ENCODE measurements at regions not wholly inside any gene's neighbourhood (a gene's known extent, or its start where the extent isn't known, plus 50 kb on each side); places are given as distances from the start of the nearest gene placed in this dataset.
"Not testable (repeated sequence)": the region's sequence is repeated elsewhere in the genome, so short reads cannot be mapped to it uniquely, and the experiment has no call there.

DNA sequence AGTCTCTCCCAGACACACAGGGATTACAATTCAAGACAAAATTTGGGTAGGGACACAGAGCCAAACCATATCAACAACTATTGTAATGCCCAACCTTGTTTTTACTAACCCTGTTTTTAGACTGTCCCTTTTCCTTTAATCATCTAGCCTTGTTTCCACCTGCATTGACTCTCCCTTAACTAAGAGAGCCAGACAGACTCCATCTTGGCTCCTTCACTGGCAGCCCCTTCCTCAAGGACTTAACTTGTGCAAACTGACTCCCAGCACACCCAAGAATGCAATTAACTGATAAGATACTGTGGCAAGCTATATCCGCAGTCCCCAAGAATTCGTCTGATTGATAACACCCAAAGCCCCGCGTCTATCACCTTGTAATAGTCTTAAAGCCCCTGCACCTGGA lies 151.8 kb upstream of the DGKB start:
- not testable (repeated sequence) for DNase-seq (ENCODE audit: low spot score)

DNA sequence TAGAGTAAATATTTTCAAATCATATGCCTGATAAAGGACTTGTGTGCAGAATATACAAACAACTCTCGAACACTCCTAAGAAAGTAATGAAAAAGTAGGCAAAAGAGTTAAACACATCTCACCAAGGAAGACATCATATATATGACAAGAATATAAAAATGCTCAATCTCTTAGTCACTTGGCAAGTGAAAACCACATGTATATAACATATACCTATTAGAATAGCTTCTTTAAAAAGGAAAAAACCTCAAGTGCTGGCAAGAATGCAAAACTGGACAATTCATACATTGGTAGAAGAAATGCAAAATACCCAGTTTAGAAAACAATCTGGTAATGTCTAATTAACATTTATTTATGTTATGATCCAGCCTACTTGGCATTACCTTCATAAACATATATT lies 146.6 kb upstream of the DGKB start:
- no peak for DNase-seq (ENCODE audit: low spot score)

DNA sequence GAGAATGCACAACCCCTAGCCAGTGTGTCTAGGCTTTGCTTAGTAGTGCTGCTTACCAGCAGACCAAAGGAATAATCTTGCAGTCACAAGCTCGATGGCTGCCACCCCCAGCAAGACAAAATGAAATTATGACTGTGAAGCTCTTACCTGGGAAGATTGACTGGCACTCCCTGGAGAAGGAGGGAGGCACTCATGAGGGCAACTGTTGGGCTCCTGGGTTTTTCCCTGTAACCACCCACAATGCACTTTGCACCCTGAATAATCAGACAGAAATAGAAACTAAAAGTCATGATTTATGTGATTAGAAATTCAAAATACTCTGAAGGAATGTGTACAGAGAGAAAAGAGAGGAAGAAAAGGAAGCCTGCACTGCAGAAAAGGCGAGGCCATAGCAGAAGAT lies 144.3 kb upstream of the DGKB start:
- no peak for DNase-seq (ENCODE audit: low spot score)

DNA sequence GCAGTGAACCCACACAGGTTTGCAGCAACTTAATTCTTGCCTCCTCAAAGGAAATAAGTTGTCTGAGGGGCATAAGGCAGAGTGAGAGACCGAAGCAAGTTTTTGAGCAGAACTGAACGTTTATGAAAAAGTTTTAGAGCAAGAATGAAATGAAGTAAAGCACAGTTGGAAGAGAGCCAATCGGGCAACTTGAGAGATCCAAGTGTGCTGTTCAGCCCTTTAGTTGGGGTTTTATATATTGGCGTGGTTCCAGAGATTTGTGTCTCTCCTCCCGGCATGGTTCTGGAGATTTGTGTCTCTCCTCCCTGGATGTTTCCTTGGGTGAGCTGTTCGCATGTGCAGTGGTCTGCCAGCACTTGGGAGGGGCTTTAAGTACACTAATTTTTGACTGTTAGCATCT lies 141.4 kb upstream of the DGKB start:
- no peak for DNase-seq (ENCODE audit: low spot score)

DNA sequence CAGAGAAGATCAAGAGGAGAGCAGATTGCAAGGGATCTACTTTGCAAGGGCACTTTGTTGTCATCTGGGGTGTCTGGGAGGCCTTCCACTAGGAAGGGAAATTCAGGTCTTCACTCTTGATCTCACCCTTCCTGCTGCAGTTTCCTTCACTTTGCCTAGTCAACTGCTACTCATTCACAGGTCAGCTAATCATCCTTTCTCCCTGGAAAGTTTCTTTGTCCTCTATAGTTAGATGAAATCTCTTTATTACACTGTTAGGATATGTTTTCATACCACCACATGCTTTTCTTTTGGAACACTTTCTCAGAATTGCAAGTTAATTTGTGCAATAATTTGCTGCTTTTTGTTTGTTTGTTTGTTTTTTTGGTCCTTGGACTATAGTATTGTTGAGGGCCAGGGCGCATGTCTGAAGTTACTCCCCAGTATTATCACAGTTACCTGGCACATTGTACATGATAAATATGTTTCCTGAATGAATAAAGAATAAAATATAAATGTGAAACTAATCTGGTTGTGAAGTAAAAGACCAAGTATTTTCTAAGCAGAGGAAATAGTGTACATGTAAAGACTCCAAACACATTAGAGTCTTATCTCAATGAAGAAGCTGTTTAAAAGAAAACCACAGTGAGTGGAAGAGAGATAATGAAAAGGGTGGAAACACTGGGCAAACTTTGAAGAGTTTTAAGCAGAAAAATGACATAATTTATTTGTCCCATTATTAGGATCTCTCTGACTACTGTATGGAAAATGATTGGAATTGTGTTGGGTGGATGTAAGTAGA lies 139.9 kb upstream of the DGKB start:
- DNase-seq (ENCODE audit: low spot score) = no peak

DNA sequence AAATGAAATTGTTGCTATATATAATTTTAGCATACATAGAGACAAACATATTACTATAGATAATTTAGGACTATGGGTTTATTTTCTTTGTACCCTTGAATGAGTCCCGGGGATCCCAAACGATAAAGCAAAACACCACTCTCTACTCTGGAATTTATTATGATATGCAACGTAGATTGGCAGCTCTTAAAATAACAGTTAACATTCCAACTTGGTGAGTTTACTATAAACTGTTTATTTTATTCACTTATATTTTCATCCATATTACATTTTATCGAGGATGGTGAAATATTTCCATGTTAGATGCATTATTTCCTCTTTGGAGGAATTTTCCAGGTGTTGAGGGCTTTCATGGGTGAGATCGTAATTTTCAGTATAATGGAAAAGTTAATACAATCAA lies 138.7 kb upstream of the DGKB start:
- DNase-seq (ENCODE audit: low spot score) = no peak

DNA sequence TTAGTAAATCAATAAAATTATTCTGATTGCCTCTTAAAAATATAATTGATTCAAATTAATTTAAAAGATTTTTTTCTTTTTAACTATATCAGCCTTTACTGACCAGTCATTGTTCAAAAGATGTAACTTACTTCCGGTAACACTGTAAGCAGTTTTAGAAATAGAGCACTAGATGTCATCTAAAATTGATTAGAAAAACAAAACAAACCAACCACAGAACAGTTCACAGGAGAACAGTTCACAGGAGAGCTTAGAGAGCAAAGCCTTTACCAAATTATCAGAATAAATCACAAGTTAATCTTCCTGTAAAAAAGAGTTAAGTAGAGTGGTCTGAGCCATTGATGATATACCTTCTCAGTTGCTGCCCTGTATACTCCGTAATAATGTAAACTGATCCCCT lies 133.3 kb upstream of the DGKB start:
- DNase-seq (ENCODE audit: low spot score) = no peak

DNA sequence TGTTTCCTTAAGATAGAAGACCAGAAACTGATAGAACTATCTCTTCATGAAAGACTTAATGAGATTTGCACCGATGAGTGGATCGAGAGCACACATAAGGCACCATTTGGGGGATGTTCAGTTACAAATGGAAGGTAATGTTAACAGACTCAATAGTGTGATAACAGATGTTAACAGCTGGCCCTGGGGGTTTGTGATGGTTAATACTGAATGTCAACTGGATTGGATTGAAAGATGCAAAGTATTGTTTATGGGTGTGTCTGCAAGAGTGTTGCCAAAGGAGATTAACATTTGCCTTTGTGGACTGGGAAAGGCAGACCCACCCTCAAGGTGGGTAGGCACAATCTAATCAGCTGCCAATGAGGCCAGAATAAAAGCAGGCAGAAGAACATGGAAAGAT lies 130.5 kb upstream of the DGKB start:
- no peak for DNase-seq (ENCODE audit: low spot score)

DNA sequence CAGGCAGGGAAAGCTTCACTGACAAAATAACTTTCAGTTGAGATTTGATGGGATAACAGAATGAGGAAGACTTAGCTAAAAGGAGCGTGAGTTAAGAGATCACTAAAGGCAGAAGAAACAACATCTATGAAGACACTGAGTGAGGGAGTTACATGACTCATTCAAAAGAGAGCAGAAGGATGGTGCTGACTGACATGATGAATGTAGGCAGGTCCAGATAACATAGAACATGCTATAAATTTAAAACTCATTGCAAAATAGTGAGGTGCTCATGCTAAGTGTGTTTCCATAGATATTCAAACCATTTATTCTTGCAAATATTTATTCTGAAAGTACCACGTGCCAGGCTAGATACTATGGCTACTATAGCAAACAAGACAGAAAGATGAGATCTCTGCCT lies 116.4 kb upstream of the DGKB start:
- no peak for DNase-seq (ENCODE audit: low spot score)

DNA sequence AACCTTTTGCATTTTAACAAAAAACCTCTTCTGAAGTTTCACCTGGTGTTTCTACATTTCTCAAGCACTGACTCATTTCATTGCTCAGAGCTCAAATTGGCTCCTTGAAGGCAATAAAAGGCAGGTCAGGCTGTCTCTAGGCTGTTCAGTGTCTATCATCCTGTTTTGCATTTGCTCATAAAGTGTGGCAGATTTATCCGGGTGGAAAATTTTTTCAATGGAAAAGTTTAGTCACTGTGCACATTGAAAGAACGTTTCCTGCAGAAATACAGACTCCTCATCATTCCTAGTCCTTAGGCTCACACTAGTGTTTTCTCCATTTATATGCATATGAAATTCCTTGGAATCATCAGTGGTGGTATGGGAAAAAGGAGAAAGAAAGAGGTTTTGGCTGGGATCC lies 114.2 kb upstream of the DGKB start:
- DNase-seq (ENCODE audit: low spot score) = no peak

DNA sequence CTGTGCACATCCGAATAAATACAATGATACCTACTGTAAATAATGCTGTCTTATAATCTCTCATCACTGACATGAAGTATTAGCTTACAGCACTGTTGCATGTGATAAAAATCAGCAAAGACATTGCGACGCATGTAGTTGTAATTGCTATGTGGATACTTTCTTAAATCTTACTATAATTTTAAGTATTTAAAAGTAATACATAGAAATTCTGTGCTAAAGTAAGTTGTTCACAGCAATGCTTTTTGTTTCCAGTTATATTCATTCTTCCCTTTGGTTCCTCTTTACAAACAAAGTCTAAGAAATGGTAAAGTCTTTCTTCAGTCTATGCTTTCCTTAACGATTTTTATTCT lies 113.7 kb upstream of the DGKB start:
- DNase-seq (ENCODE audit: low spot score) = no peak

DNA sequence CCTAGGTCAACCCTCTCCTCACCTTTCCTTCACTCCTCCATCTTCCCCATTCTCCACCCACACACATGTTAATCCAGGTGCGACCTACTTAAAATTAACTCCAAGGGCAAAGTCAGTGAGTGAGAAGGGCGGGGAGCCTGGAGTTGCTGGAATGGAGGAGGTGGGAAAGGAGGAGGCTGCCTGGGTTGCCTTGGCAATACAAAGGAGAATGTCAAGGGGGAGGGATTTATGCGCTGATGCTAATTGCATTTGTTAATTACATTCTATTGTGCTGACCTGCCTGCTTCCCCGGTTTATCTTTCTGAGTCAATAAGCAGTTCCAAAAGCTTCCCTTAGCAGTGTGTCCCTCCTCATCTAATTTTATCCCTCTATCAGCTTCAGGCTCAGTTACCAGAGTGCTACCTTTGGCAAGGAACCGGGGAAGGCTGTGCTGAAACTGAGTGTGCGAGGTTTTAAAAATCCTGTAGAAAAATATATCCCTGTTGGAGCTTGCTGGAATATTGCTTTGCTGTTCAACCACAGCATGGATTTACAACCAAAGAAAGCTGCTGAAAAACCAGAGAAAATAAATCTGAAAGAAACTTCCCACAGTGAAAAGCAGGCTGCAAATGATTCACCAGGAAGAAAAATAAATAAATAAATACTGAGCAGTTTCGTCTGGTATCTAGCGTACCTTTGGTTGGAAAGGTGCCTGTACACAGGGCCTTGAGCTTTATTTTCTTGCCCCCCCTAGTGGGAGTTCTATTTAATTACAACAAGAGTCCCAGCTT lies 113.2 kb upstream of the DGKB start:
- peak; percentile 85 for DNase-seq (ENCODE audit: low spot score)

DNA sequence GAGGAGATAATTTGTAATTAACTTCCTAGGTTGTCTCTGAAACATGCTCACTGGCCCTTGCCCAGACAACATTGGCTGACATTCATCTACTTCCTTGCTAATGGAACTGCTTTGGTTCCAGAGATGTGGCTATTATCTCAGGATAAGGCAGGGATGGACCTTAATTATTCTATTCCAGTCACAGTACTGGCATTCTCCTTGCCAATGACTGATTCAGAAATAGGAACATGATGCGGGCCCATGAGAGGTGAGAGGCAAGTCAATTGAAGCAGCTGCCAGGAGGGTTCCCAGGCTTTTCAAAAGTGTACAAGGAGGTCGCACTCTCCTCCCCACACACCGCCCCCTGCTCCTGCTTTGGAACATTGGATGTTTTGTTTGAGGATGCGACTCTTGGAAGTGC lies 109.6 kb upstream of the DGKB start:
- no peak for DNase-seq (ENCODE audit: low spot score)

DNA sequence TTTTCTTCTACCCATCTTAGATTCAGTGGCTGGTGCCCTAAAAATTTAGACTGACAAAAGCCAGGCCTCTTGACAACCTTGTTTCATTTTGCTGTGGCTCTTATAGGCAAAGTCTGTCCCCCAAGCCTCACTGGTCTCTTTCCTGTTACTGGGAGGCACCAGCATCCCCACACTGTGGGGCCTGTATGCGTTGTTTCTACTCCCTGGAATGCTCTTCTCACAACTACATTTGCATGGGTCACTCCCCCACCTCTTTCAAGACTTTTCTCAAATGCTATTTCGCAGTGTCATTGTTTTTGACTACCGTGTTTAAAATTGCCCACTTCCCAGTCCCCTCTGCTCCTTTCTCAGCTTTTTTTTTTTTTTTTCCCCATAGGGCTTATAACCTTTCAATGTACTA lies 108.7 kb upstream of the DGKB start:
- DNase-seq (ENCODE audit: low spot score) = no peak

DNA sequence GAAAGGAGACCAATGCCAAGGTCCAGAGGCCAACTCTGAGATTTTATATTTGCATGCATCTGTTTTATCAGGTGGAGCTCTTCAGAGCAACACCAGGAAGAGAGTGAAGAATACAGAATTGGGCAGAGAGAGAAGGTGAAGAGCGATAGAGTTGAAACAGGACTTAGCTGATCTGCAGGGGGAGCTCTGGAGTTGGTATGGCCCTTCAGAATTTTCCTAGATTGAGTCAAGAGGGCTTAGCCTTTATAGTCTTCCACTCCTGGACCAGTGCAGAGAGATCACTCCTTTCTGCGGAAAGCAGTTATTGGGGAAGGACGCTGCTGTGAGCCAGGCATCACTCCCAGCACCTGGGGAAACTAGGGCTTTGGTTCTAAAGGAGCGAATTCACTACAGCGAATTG lies 105.0 kb upstream of the DGKB start:
- DNase-seq (ENCODE audit: low spot score) = peak; percentile 13

DNA sequence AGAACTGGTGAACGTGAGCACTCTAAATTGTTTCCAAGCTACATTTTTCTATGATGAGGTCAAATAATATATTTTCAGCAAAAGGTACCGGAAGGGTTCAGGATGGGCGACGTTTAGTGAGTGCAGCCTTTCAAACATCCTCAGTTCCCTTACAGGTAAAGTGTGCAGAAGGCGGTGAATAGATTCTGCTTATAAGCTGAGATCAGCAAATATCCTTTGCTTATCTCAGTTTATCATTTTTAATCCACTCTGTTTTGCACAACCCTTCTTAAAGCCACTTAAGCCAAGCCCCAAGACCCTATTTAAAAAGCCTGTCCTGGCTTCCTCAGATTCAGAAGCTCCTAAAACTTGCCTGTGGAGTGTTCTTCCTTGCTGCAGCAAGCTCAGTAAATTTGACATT lies 103.1 kb upstream of the DGKB start:
- no peak for DNase-seq (ENCODE audit: low spot score)

DNA sequence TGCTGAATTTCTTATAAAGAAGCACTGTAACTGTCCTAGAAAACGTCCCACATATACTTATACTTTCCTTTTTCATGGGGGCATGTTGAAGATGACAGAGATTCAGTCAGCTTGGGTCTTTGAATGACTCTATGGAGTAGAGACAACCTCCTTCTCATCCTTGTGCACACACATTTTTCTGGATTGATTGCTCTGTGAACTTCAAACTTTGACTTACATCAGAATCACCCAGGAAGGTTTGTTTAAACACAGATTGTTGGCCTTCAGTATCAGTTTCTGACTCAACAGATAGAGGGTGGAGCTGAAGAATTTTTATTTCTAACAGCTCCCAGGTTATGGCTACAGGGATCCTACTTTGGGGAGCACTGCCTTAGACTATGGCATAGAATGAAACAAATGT lies 97.6 kb upstream of the DGKB start:
- DNase-seq (ENCODE audit: low spot score) = no peak

DNA sequence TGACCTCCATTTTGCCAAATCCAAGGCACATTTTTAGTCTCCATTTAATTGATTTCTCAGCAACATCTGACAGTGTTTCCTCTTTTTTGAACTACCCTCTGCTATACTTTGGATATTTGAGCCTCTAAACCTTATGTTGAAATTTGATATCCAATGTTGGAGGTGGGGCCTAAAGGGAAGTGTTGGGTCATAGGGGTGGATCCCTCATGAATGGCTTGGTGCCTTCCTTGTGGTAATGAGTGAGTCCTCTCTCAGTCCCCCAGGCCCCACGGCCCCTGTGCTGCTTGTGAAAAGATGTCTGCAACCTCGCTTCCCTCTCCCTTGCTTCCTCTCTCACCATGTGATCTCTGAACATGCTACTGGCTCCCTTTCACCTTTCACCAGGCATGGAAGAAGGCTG lies 96.8 kb upstream of the DGKB start:
- no peak for DNase-seq (ENCODE audit: low spot score)

DNA sequence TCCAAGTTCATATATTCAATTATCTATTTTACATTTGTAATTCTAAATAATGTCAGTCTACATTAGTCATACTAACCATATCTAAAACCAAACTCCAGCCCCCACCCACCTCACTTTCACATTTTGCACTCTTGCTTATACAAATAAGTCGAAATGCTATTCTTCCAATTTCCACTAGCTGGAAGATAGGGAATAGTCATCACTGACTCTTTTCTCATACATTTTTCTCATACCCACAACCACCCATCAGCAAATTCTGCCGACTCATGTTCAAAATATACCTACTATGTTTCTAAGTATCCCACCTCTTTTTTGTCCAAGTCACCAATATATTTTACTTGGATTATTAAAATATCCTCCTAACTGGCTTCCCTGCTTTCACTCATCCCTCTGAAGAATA lies 93.2 kb upstream of the DGKB start:
- DNase-seq (ENCODE audit: low spot score) = peak; percentile 10

DNA sequence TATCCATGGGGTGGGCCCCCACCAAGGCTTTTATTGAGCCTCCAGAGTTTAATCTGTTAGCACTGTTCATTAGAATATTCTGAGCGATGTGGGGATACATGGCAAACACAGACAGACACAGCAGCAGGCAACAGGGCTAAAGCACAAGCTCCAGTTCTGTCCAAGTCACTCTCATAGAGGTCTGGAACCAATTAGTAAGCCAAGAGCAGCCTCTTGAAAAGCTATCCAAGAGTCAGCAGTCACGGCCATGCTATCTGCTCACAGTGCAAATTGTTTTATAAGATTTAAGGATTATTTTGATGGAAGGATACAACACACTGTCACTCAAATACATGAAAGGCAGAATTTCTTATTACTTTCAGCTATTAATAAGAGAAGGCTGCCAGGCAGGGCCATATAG lies 86.4 kb upstream of the DGKB start:
- DNase-seq (ENCODE audit: low spot score) = peak; percentile 73

DNA sequence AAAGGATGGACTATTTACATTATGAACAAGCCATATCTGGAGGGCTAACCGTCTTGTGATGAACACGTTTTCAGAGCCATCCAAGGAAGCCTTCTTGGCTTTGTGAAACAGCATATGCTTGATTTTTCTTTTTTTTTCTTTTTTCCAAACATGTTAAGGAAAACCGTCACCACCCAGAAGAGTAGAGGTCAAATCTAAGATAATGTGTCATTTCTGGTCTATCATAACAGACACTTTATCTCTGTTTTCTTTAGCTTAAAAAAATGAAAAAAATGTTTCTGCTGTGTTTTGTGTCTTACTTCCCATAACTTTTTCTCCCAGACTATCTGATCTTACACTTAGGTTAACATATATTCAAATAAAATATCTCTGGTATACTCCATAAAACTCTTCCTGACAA lies 76.1 kb upstream of the DGKB start:
- no peak for DNase-seq (ENCODE audit: low spot score)

DNA sequence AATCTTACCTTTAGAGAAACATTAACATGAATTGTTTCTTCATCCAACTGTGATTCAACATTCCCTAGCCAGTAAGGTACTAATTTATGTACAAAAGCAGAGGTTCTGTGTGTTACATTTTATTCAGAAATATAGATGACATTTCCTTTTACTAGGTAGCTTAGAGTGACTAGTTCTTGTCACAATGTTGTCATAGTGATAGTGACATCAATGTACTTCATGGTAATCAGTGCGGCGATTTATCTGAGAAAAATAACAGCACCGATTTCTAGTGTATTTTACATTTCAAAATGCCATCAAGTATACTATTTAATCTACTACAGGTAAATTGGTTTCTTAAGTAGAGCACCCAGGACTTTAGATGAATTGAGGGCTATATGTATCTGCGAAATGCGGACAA lies 72.1 kb upstream of the DGKB start:
- no peak for DNase-seq (ENCODE audit: low spot score)

DNA sequence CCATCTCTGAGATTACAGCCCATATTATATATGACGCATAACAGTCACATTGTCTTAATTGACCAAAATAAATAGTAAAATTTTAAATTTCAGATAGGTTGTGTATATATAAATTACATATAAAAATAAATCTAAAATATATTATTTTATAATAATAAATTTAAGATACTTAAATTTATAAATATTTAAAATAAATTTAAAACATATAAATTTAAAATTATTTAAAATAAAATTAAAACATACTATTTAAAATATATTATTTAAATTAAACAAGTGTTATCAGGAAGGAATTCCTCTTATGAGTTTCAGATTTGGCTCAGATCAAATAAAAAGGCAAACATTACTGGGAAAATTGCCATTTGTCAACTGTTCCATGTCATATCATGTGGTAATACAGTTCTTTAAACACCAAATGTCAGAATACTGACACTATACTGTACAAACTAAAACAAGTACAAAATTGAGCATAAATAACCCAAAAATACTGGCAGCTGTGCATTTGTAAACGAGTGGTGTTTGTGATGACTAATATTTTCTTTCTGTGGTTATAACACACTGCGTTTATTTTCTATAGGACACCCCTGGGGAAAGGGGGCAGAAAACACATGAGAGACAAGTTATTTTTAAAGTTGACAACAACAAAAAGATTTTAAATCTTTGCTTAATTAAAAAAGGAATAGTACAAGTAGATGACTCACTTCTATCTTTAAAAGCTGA lies 71.3 kb upstream of the DGKB start:
- DNase-seq (ENCODE audit: low spot score) = no peak
